CD4-positive, alpha-beta T cell treated with Interleukin-1 beta for 1 hour (primary cell): ENCODE measurements at regions not wholly inside any gene's neighbourhood (a gene's known extent, or its start where the extent isn't known, plus 50 kb on each side); places are given as distances from the start of the nearest gene placed in this dataset.
"Not testable (repeated sequence)": the region's sequence is repeated elsewhere in the genome, so short reads cannot be mapped to it uniquely, and the experiment has no call there.

Experiments used
- DNase-seq, 2 donors: peaks; one replicate each; pipeline ENCODE4 v3.0.0-alpha.2; 2020 to 2022

DNA sequence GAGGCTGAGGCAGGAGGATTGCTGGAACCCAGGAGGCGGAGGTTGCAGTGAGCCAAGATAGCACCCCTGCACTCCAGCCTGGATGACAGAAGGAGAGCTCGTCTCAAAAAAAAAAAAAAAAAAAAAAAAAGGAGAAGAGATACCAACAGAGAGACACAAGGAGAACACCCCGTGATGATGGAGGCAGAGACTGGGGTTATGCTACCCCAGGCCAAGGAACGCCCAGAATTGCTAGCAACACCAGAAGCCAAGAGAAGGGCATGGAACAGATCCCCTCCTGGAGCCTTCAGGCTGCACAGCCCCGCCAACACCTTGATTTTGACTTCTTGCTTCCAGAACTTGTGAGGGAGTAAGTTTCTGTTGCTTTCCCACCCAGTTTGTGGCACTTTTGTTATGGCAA is 148.0 kb upstream of the FOXN3 start:
- DNase-seq: no peak

GRCh38 chr14:89564286-89564957 is 147.4 kb upstream of the FOXN3 start:
- no peak for DNase-seq

GRCh38 chr14:89563471-89563870 is 146.4 kb upstream of the FOXN3 start:
- DNase-seq: no peak

- DNase-seq: no peak
These were observed 134.9 kb upstream of the FOXN3 start for GRCh38 chr14:89551955-89552354.

DNA sequence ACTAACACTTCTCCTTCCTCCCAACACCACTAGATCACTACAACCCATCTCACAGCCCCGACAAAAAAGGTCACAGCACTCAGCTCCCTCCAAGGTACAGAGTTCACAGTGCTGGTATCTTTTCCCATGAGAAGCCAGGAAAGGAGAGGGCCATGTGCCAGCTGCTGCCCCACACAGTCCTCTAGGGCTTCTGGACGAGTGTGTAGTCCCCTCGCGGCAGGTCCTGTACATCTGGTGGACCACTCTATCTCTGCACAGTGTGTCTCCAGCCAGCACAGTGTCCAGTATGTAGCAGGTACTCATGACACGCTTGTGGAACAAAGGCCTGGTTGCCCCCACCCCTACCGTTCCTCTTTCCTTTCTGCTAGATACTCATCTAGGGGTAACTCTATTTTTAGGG is 134.4 kb upstream of the FOXN3 start:
- DNase-seq: no peak

DNA sequence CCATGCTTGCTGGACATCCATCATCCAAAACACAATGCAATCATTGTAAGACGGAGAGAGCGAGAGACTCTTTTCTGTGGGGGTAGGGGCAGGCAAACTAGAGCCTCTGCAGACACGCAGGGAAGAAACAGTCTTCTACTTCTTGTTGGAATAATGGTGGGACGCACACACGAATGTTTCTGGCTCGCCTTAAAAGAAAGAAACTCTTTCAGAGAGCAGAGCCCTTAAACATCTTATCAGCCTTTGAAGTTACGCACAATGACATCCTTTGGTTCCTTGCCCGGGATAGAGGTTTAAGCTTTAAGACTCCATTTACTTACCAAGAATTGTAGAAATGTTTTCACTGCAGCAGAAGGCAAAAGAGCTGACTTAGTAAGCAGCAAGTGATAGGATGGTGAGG is 133.8 kb upstream of the FOXN3 start:
- DNase-seq: no peak

- DNase-seq: no peak
These were observed 132.5 kb upstream of the FOXN3 start for GRCh38 chr14:89549381-89550125.

DNA sequence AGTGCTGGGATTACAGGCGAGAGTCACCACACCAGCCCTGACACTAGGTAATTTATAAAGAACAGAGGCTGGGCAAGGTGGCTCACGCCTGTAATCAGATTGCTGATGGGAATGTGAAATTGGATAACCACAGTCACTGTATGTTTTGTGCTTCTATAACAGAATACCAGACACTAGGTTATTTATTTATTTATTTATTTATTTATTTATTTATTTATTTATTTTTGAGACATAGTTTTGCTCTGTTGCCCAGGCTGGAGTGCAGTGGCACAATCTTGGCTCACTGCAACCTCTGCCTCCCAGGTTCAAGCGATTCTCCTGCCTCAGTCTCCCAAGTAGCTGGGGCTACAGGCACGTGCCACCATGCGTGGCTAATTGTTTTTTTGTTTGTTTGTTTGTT is 130.0 kb upstream of the FOXN3 start:
- DNase-seq: not testable (repeated sequence)

GRCh38 chr14:89544636-89545301 is 127.7 kb upstream of the FOXN3 start:
- DNase-seq: no peak

DNA sequence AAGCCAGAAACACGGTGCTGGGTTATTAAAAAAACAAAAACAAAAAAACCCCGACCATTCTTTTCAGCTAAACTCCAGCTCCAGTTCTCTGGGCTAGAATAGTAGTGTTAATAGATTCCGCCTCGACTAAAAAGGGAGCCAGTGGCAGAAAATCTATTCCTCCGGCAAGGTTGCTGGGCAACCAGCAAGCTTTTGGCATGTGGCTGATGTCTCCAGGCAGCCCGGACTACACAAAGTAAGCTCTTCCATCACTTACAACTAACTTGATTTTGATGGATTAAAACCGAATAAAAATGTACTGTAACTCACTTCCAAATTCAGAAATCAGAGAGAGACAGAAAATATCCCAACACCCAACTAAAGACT is 126.4 kb upstream of the FOXN3 start:
- DNase-seq: no peak

GRCh38 chr14:89542786-89543424 is 125.9 kb upstream of the FOXN3 start:
- no peak for DNase-seq

DNA sequence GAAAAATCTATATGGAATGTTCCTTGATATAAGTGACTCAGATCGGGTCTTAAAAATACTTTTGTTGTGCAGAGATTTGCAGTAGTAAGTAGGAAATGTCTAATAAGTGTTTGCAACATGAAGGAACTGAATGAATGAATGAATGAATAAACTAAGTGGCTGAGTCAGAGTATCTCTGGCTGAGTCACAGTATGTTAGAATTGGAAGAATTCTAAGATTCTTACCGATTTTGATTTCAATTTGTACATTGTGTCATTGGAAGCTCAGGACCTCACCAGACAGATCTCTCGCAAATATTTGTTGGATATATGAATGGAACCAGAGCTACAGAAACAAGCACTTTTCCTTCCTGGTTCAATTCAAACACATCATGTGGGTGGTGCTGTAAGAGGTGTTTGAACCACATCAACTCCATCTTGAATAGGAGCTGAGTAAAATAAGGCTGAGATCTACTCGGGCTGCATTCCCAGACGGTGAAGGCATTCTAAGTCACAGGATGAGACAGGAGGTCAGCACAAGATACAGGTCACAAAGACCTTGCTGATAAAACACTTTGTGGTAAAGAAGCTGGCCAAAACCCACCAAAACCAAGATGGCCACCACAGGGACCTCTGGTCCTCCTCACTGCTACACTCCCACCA is 123.9 kb upstream of the FOXN3 start:
- DNase-seq: no peak

GRCh38 chr14:89540009-89540829 is 123.2 kb upstream of the FOXN3 start:
- no peak for DNase-seq

- no peak for DNase-seq
These were observed 120.9 kb upstream of the FOXN3 start for GRCh38 chr14:89537911-89538310.

DNA sequence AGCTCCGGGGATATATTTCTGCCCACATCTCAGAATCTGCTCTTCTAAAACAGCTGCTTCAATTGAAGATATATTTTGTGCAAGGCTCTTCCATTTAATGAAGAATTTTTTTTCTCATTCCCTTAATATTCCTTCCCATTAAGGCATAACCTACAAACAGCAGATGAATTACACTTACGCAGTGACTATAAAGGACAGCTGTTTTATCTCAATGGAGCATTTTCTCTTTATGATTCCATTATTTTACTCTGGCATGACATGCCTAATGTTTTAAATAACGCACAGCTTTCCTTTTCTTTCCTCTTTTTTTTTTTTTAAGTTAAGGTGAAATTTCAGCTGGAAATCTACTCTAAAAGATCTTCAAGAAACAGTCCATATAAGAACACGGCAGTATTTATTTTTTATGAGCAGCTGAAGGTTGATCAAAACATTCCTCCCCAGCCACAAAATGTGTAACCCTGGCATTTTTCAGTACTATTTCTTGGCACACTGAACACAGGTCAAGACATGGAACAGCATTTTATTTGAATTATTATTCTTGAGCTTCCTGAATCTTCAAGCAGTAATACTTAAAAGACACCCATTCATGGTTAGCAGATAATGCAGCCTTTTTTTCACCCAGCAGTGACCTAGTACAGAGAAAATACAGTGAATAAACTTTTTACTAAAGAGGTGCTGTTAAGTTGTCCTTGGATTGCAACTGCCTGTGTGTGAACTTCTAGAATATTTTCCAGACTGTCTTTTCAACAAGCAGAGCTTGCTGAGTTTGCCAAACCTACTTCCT is 118.1 kb upstream of the FOXN3 start:
- DNase-seq: no peak

GRCh38 chr14:89533766-89534165 is 116.7 kb upstream of the FOXN3 start:
- DNase-seq: no peak

- no peak for DNase-seq
These were observed 116.1 kb upstream of the FOXN3 start for GRCh38 chr14:89533136-89533535.

DNA sequence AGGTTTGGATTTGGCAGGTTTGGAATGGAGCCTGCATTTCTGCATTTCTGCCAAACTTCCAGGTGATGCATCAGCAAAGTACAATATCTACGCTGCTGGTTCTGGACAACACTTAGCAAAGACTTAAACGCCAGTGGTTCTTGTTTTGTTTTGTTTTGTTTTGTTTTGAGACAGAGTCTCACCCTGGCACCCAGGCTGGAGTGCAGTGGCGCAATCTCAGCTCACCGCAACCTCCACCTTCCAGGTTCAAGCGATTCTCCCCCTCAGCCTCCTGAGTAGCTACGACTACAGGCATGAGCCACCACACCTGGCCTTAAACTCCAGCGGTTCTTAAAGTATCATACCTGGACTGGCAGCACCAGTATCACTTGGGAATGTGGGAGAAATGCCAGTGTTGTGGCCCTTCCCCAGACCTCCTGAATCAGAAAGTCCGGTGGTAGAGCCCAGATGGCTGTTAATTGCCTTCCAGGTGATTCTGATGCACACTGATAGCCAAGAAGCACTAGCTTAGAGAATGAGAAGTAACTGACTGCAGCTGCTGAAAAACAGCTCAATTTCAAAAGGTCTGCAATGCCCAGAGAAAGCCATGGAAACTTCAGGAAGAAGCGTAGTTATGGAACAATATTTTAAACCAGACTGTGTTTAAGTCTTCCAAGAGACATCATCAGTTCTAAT is 114.8 kb upstream of the FOXN3 start:
- DNase-seq: no peak

GRCh38 chr14:89524990-89525667 is 108.1 kb upstream of the FOXN3 start:
- no peak for DNase-seq

DNA sequence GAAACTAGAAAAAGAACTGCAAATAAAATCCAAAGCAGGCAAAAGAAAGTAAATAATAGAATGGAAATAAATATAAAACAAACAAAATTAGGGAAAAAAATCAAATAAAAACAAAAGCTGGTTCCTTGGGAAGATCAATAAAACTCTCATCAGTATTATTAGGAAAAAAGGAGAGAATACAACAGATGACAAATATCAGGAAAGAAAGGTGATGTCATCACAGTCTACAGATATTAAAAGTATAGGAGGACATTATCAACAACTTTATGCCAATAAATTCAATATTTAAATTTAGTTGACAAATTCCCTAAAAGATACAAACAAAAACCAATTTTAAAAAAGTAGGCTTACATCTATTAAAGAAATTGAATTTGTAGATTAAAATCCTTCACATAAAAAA is 107.4 kb upstream of the FOXN3 start:
- no peak for DNase-seq
